PFSK-1 (cell line): ENCODE measurements at regions not wholly inside any gene's neighbourhood (a gene's known extent, or its start where the extent isn't known, plus 50 kb on each side); places are given as distances from the start of the nearest gene placed in this dataset.

Experiments used
- POLR2AphosphoS5 ChIP-seq: IDR thresholded peaks from 2 replicates; pipeline ENCODE4 v1.6.1; 2012; ENCODE audit warnings: low read depth, mild to moderate bottlenecking, control low read depth, low read length, moderate library complexity
- SIN3A ChIP-seq: IDR thresholded peaks from 2 replicates; pipeline ENCODE4 v1.6.1; 2012; ENCODE audit warnings: mild to moderate bottlenecking, low read length, moderate library complexity, borderline replicate concordance; ENCODE audit not compliant: insufficient read depth
- TAF1 ChIP-seq: IDR thresholded peaks from 2 replicates; pipeline ENCODE4 v1.6.1; 2012; ENCODE audit warnings: low read length, control low read depth, borderline replicate concordance; ENCODE audit not compliant: insufficient read depth
- TF ChIP-seq, protein P1 (sequence below), 2 experiments: IDR thresholded peaks; 2 replicates each; pipeline versions ENCODE4 v1.6.1 to v1.8.0; 2011 to 2012; ENCODE audit warnings: low read depth in 2 of 2, low read length in 2 of 2, control low read depth in 1 of 2, inconsistent platforms in 1 of 2, mild to moderate bottlenecking in 1 of 2, moderate library complexity in 1 of 2; ENCODE audit not compliant: insufficient read depth in 1 of 2

DNA sequence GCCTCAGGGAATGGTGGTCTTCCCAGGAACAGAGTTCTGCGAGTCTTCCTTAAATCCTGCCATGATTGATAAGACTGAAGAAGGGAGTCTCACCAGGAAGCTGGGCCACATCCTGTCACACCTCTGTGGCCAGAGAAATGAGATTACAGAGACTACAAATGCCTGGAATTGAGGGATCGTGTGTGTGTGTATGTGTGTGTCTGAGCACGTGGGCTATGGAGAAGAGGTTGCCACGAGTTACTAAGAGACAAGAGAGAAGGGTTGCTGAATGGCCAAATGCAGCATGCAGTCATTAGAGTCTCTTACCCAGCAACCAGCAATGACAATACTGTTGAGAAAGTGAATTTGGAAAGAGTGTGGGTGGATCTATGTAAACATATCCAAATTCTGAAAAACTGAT is 443.1 kb downstream of the MFSD1 start:
- TF ChIP-seq, protein P1, sequence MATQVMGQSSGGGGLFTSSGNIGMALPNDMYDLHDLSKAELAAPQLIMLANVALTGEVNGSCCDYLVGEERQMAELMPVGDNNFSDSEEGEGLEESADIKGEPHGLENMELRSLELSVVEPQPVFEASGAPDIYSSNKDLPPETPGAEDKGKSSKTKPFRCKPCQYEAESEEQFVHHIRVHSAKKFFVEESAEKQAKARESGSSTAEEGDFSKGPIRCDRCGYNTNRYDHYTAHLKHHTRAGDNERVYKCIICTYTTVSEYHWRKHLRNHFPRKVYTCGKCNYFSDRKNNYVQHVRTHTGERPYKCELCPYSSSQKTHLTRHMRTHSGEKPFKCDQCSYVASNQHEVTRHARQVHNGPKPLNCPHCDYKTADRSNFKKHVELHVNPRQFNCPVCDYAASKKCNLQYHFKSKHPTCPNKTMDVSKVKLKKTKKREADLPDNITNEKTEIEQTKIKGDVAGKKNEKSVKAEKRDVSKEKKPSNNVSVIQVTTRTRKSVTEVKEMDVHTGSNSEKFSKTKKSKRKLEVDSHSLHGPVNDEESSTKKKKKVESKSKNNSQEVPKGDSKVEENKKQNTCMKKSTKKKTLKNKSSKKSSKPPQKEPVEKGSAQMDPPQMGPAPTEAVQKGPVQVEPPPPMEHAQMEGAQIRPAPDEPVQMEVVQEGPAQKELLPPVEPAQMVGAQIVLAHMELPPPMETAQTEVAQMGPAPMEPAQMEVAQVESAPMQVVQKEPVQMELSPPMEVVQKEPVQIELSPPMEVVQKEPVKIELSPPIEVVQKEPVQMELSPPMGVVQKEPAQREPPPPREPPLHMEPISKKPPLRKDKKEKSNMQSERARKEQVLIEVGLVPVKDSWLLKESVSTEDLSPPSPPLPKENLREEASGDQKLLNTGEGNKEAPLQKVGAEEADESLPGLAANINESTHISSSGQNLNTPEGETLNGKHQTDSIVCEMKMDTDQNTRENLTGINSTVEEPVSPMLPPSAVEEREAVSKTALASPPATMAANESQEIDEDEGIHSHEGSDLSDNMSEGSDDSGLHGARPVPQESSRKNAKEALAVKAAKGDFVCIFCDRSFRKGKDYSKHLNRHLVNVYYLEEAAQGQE (IDR thresholded peaks at IDR 0.05; ENCODE audit: insufficient read depth in 1 of 2, low read depth in 2 of 2, low read length in 2 of 2), result no peak
- TF ChIP-seq TAF1 (no peak), SIN3A (no peak), POLR2AphosphoS5 (no peak)
